ENCODE measurements at regions not wholly inside any gene's neighbourhood (a gene's known extent, or its start where the extent isn't known, plus 50 kb on each side); places are given as distances from the start of the nearest gene placed in this dataset.

DNA sequence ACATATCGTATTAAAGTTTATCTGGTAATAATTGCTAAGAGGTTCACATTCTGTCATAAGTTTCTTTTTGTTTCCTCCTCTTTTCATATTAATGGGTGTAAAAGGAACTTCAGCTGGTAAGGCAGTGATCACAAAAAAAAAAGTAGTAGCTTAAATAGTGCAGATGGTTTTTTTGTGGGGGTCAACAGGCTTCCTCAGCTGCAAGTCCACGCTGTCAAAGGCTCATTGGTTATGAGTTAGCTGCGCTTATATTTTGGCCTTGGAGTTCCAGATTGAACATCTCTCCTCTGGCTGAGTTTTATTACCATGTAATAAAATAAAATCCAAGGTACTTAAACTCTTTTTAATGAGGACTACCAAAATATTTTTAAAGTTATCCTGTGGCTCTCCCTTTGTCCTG is 277.0 kb upstream of the ZEB2 start:
- DNase-seq (ENCODE audit: low read depth), result no peak
- no peak overlapping the region for H3K4me3 ChIP-seq (ENCODE audit: low read length)
- TF ChIP-seq, protein P1, sequence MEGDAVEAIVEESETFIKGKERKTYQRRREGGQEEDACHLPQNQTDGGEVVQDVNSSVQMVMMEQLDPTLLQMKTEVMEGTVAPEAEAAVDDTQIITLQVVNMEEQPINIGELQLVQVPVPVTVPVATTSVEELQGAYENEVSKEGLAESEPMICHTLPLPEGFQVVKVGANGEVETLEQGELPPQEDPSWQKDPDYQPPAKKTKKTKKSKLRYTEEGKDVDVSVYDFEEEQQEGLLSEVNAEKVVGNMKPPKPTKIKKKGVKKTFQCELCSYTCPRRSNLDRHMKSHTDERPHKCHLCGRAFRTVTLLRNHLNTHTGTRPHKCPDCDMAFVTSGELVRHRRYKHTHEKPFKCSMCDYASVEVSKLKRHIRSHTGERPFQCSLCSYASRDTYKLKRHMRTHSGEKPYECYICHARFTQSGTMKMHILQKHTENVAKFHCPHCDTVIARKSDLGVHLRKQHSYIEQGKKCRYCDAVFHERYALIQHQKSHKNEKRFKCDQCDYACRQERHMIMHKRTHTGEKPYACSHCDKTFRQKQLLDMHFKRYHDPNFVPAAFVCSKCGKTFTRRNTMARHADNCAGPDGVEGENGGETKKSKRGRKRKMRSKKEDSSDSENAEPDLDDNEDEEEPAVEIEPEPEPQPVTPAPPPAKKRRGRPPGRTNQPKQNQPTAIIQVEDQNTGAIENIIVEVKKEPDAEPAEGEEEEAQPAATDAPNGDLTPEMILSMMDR (conservative IDR thresholded peaks at IDR 0.05; ENCODE audit: low read length), result no peak

DNA sequence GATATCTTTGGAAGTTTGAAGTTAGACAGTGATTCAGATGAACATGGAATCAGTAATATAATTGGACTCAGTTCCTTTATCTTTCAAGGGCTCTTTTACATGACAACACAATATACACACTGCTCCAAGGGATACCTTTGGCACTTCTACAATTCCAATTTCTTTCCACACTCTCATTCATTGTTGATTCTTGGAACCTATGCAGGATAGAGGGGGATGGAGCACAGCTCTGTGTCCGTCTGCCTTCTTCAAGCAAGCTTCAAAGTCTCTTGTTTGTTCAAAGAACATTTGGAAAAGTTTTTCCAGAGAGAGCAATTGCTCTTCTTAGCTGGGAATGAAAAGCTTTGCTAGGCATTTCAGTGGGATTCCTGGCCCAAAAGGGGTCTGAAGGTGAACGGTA is 276.2 kb upstream of the ZEB2 start:
- no peak overlapping the region for H3K4me3 ChIP-seq (ENCODE audit: low read length)
- no peak for DNase-seq (ENCODE audit: low read depth)
- TF ChIP-seq, protein P1 (conservative IDR thresholded peaks at IDR 0.05; ENCODE audit: low read length), result no peak

DNA sequence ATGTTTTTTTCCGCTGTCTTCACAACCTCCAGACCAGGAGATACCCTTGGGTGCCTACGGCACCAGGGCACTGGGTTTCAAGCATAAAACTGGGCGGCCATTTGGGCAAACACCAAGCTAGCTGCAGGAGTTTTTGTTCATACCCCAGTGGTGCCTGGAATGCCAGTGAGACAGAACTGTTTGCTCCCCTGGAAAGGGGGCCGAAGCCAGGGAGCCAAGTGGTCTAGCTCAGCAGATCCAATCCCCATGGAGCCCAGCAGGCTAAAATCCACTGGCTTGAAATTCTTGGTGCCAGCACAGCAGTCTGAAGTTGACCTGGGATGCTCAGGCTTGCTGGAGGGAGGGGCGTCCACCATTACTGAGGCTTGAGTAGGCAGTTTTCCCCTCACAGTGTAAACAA is 265.3 kb upstream of the ZEB2 start:
- DNase-seq (ENCODE audit: low read depth), result no peak
- no peak overlapping the region for H3K4me3 ChIP-seq (ENCODE audit: low read length)
- TF ChIP-seq, protein P1 (conservative IDR thresholded peaks at IDR 0.05; ENCODE audit: low read length), result no peak

DNA sequence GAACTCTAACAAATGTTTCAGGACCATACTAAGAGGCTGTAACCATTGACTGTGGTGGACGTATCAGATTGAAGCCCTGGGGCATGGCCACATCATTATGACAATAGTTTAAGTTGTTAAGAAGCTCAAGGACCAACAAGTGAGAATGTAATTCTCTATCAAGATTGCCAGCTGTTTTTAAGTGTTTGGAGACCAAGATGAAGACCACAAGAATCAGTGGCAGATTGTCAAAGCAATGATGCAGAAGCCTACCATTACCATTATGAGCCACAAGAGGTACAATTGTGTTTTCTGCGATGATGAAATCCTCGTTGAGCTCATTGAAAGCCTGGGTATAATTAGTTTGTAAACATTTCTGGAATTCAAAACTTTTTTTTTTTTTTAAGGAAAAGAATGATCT is 261.1 kb upstream of the ZEB2 start:
- DNase-seq (ENCODE audit: low read depth), result peak; percentile 89
- no peak overlapping the region for H3K4me3 ChIP-seq (ENCODE audit: low read length)
- TF ChIP-seq, protein P1 (conservative IDR thresholded peaks at IDR 0.05; ENCODE audit: low read length), result peak; percentile 45

DNA sequence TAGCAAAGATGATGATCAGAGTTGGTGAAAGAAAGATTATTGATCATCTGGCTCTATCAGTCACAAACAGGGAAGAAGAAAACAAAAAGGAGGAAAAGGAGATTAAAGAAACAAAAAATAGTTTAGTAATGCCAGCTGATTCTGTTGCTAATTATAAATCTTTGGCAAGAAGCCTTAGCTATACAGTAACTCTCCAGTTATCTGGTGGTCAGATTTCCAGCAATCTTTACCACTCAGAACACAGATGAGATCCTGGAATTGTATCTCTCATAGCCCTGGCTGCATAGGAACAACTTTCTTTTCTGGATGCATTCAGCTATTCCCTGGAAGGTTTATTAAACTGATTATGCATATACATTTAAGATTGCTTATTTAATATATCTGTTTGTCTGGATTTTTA is 256.8 kb upstream of the ZEB2 start:
- no peak overlapping the region for H3K4me3 ChIP-seq (ENCODE audit: low read length)
- TF ChIP-seq, protein P1 (conservative IDR thresholded peaks at IDR 0.05; ENCODE audit: low read length), result no peak
- DNase-seq (ENCODE audit: low read depth), result peak; percentile 20

DNA sequence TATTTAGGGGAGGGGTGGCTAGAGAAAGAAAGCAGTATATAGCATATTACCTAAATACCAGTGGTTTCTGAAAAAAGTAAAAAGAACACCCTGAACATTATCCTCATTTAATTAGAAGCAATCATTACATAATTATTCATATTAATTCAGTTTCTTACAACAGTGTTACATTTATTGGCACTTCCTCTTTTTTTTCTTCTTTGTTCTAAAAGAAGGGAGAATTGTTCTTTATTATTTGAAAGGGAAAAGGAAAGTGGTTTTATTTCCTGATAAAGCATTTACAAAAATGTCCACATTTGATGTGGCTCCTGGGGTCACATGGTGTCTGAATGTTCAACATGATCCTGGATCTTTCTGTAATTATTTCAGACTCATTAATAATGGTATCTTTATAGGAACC is 254.9 kb upstream of the ZEB2 start:
- H3K4me3 ChIP-seq (ENCODE audit: low read length), result no peak overlapping the region
- no peak for DNase-seq (ENCODE audit: low read depth)
- TF ChIP-seq, protein P1 (conservative IDR thresholded peaks at IDR 0.05; ENCODE audit: low read length), result no peak

DNA sequence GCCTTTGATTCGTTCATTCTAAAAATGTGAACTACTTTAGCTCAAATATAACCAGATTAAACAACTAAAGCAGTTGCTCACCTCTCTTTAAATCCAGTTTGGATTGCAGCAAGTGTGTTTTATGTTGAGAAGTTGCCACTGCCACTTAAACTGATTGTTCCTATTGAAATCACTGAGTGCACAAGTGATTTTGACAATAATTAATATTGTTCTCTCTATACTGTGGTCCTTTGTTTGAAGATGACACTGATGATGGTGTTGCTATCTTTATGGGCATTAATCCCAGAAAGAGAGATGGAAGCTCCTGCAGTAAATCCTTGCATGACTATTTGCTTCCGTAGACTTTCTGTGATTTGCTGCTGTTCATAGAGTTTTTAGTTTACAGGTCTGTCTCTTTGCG is 251.4 kb upstream of the ZEB2 start:
- DNase-seq (ENCODE audit: low read depth), result no peak
- no peak overlapping the region for H3K4me3 ChIP-seq (ENCODE audit: low read length)
- TF ChIP-seq, protein P1 (conservative IDR thresholded peaks at IDR 0.05; ENCODE audit: low read length), result no peak
